ENCODE measurements at regions not wholly inside any gene's neighbourhood (a gene's known extent, or its start where the extent isn't known, plus 50 kb on each side); places are given as distances from the start of the nearest gene placed in this dataset.

GRCh38 chr4:107148904-107149303, 112.8 kb upstream of the DKK2 start:
- no peak overlapping the region for H2AFZ ChIP-seq (ENCODE audit: low read depth, low read length, poor library complexity, severe bottlenecking)
- no peaks in the 10 kb centered on the region for H3K9me2 ChIP-seq (ENCODE audit: insufficient read depth)
- no peak for TF ChIP-seq EZH2phosphoT487 (IDR thresholded peaks at IDR 0.05; ENCODE audit: borderline replicate concordance)
- TF ChIP-seq SRF (IDR thresholded peaks at IDR 0.05; ENCODE audit: low read depth), result no peak
- TF ChIP-seq POLR2AphosphoS5 (IDR thresholded peaks at IDR 0.05; ENCODE audit: low read depth, low read length), result no peak
- TF ChIP-seq ZBTB33 (IDR thresholded peaks at IDR 0.05; ENCODE audit: extremely low read depth, insufficient replicate concordance, low read length), result no peak
- H4K20me1 ChIP-seq (ENCODE audit: insufficient read depth), result no peaks in the 10 kb centered on the region
- no peaks in the 10 kb centered on the region for H3K79me2 ChIP-seq (ENCODE audit: insufficient read depth, low read length)
- DNase-seq (ENCODE audit: low read depth, low spot score), result no peak
- no peak overlapping the region for H3K27ac ChIP-seq (ENCODE audit: low read depth, low read length)
- no peak overlapping the region for H3K9ac ChIP-seq (ENCODE audit: low read length)
- POLR2A ChIA-PET, result no interaction called here
- H3K36me3 ChIP-seq (ENCODE audit: control insufficient read depth in 1 of 2, insufficient read depth in 2 of 2, low read length in 2 of 2), result no peaks in the 10 kb centered on the region
- no peaks in the 10 kb centered on the region for H3K9me3 ChIP-seq (ENCODE audit: control insufficient read depth in 1 of 2, insufficient read depth in 1 of 2, low read depth in 1 of 2, low read length in 2 of 2)
- H3K4me2 ChIP-seq (ENCODE audit: low read length), result no peak overlapping the region
- intact Hi-C loops (cut with micrococcal nuclease), result no loop called here
- CTCF ChIA-PET, result no interaction called here
- no peak for ATAC-seq
- no peaks in the 10 kb centered on the region for H3K27me3 ChIP-seq (ENCODE audit: insufficient read depth, low read length)
- H3K4me1 ChIP-seq (ENCODE audit: control insufficient read depth in 1 of 2, insufficient read depth in 2 of 2, low read length in 2 of 2), result no peaks in the 10 kb centered on the region
- RAD21 ChIA-PET (ENCODE audit: low non-redundant PET in 1 of 2, low total read pairs in 2 of 2, uncharacterized antibody in 2 of 2, unreplicated experiment in 2 of 2), result no interaction called here
- H3K4me3 ChIP-seq (replicated peaks in 1 of 2; ENCODE audit: low read depth in 1 of 2, low read length in 2 of 2), result no peak overlapping the region
- BruUV-seq (replicated peaks), result no TSS peak

- BruUV-seq (replicated peaks), result no TSS peak
- H2AFZ ChIP-seq (ENCODE audit: low read depth, low read length, poor library complexity, severe bottlenecking), result no peak overlapping the region
- intact Hi-C loops (cut with micrococcal nuclease), result no loop called here
- H3K36me3 ChIP-seq (ENCODE audit: control insufficient read depth in 1 of 2, insufficient read depth in 2 of 2, low read length in 2 of 2), result no peaks in the 10 kb centered on the region
- no peaks in the 10 kb centered on the region for H3K27me3 ChIP-seq (ENCODE audit: insufficient read depth, low read length)
- ChIA-PET RAD21 (ENCODE audit: low non-redundant PET in 1 of 2, low total read pairs in 2 of 2, uncharacterized antibody in 2 of 2, unreplicated experiment in 2 of 2) (no interaction called here), CTCF (no interaction called here), POLR2A (no interaction called here)
- no peak overlapping the region for H3K4me2 ChIP-seq (ENCODE audit: low read length)
- H3K9me3 ChIP-seq (ENCODE audit: control insufficient read depth in 1 of 2, insufficient read depth in 1 of 2, low read depth in 1 of 2, low read length in 2 of 2), result no peaks in the 10 kb centered on the region
- H3K9me2 ChIP-seq (ENCODE audit: insufficient read depth), result no peaks in the 10 kb centered on the region
- no peak overlapping the region for H3K27ac ChIP-seq (ENCODE audit: low read depth, low read length)
- no peaks in the 10 kb centered on the region for H4K20me1 ChIP-seq (ENCODE audit: insufficient read depth)
- H3K4me3 ChIP-seq (replicated peaks in 1 of 2; ENCODE audit: low read depth in 1 of 2, low read length in 2 of 2), result no peak overlapping the region
- ATAC-seq, result no peak
- H3K4me1 ChIP-seq (ENCODE audit: control insufficient read depth in 1 of 2, insufficient read depth in 2 of 2, low read length in 2 of 2), result no peaks in the 10 kb centered on the region
- DNase-seq (ENCODE audit: low read depth, low spot score), result no peak
- no peaks in the 10 kb centered on the region for H3K79me2 ChIP-seq (ENCODE audit: insufficient read depth, low read length)
- no peak overlapping the region for H3K9ac ChIP-seq (ENCODE audit: low read length)
- TF ChIP-seq SP1 (IDR thresholded peaks at IDR 0.05; ENCODE audit: low read depth) (no peak), ZFX (IDR thresholded peaks at IDR 0.05) (no peak), SIN3A (IDR thresholded peaks at IDR 0.05; ENCODE audit: low read depth) (no peak), POLR2A (IDR thresholded peaks at IDR 0.05; ENCODE audit: borderline replicate concordance, extremely low read depth, insufficient read depth, insufficient read length) (no peak), RAD21 (IDR thresholded peaks at IDR 0.05; ENCODE audit: low read depth) (no peak), ELF1 (IDR thresholded peaks at IDR 0.05; ENCODE audit: borderline replicate concordance, low read depth) (no peak), CTCF (IDR thresholded peaks at IDR 0.05 in 2 of 3, conservative IDR thresholded peaks at IDR 0.05 in 1 of 3; ENCODE audit: borderline replicate concordance in 1 of 3, insufficient read depth in 1 of 3, low read depth in 2 of 3, low read length in 2 of 3) (no peak), MAX (IDR thresholded peaks at IDR 0.05) (no peak), EZH2 (IDR thresholded peaks at IDR 0.05) (no peak), POLR2AphosphoS5 (IDR thresholded peaks at IDR 0.05; ENCODE audit: low read depth, low read length) (no peak), SRF (IDR thresholded peaks at IDR 0.05; ENCODE audit: low read depth) (no peak), FOSL1 (IDR thresholded peaks at IDR 0.05; ENCODE audit: low read depth) (no peak), TCF7L2 (IDR thresholded peaks at IDR 0.05; ENCODE audit: borderline replicate concordance, extremely low read depth, insufficient read depth, insufficient read length) (no peak), EZH2phosphoT487 (IDR thresholded peaks at IDR 0.05; ENCODE audit: borderline replicate concordance) (no peak)
These were observed 111.8 kb upstream of the DKK2 start for GRCh38 chr4:107147873-107148272.
